Mesothelial cell of epicardium (in vitro differentiated cells): ENCODE measurements at regions not wholly inside any gene's neighbourhood (a gene's known extent, or its start where the extent isn't known, plus 50 kb on each side); places are given as distances from the start of the nearest gene placed in this dataset.
A peak's percentile ranks its signal among the peaks of the same experiment; 100 is the strongest.

Experiments used
- DNase-seq, 2 experiments: peaks; one replicate each; pipeline ENCODE4 v3.0.0; 2021; ENCODE audit warnings: low spot score in 2 of 2; ENCODE audit not compliant: unreplicated experiment in 2 of 2
- H3K27ac Mint-ChIP-seq: 2 replicates; pipeline ENCODE4 v1.8.0; 2021; ENCODE audit warnings: mixed read lengths
- H3K27me3 Mint-ChIP-seq: 2 replicates; pipeline ENCODE4 v1.8.0; 2021; ENCODE audit warnings: low read depth, mixed read lengths
- H3K36me3 Mint-ChIP-seq: 2 replicates; pipeline ENCODE4 v1.8.0; 2021; ENCODE audit warnings: mixed read lengths
- H3K4me1 Mint-ChIP-seq: 2 replicates; pipeline ENCODE4 v1.8.0; 2021; ENCODE audit warnings: mixed read lengths
- H3K4me3 Mint-ChIP-seq: 2 replicates; pipeline ENCODE4 v1.8.0; 2021; ENCODE audit warnings: mild to moderate bottlenecking, moderate library complexity, mixed read lengths
- H3K9me3 Mint-ChIP-seq: 2 replicates; pipeline ENCODE4 v1.8.0; 2021; ENCODE audit warnings: mixed read lengths
- TF ChIP-seq, protein P1 (sequence below): fragments of 200-600 bp; sonication (generic); IDR thresholded peaks from one replicate; pipeline ENCODE4 v1.5.0; 2021; ENCODE audit warnings: antibody characterized with exemption; ENCODE audit not compliant: unreplicated experiment

DNA sequence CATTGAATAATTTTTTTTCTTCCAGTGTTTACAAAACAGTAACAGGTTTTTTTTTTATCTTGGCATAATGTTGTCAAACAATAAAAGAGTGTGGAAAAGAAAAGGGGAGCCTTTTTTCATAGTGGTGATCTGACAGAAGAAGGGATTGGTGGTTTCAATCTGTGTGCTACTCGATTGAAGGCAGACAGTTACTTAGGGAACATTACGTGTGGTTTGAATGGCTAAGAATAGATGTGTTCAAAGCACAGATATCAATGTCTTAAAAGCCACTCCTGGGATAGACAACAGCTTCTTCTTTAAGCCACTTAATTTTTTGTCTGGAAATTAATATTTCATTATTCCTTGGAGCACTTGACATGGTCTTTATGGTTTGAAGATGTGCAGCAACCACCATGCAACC, 558.6 kb upstream of the ADGRL2 start:
- peaks cover 19% of the 10 kb centered on the region for H3K4me1 Mint-ChIP-seq
- no peak overlapping the region for H3K4me3 Mint-ChIP-seq
- peaks cover 8% of the 10 kb centered on the region for H3K9me3 Mint-ChIP-seq
- TF ChIP-seq, protein P1, sequence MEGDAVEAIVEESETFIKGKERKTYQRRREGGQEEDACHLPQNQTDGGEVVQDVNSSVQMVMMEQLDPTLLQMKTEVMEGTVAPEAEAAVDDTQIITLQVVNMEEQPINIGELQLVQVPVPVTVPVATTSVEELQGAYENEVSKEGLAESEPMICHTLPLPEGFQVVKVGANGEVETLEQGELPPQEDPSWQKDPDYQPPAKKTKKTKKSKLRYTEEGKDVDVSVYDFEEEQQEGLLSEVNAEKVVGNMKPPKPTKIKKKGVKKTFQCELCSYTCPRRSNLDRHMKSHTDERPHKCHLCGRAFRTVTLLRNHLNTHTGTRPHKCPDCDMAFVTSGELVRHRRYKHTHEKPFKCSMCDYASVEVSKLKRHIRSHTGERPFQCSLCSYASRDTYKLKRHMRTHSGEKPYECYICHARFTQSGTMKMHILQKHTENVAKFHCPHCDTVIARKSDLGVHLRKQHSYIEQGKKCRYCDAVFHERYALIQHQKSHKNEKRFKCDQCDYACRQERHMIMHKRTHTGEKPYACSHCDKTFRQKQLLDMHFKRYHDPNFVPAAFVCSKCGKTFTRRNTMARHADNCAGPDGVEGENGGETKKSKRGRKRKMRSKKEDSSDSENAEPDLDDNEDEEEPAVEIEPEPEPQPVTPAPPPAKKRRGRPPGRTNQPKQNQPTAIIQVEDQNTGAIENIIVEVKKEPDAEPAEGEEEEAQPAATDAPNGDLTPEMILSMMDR: no peak
- H3K27ac Mint-ChIP-seq: no peak overlapping the region
- H3K36me3 Mint-ChIP-seq: no peaks in the 10 kb centered on the region
- DNase-seq: no peak
- peaks cover 11% of the 10 kb centered on the region for H3K27me3 Mint-ChIP-seq

DNA sequence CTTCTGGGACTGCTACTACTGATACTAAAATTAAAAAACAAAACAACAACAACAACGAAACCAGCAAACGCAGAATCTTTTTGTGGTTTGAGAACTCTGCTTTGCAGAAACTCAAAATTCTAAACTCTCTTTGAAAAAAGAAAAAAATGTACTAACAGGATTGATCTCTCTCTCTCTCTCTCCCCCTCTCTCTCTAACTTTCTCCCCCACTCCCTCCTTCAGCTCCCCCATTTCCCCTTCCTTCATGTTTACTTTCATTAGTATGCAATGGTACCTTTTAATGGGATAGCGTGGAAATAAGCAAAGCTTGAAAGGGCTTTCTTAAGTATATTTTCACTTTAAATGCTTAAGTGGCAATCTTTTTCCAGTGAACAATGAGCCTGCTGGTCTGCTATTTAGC, 562.6 kb upstream of the ADGRL2 start:
- H3K27ac Mint-ChIP-seq: no peak overlapping the region
- DNase-seq: no peak
- peaks cover 21% of the 10 kb centered on the region for H3K4me1 Mint-ChIP-seq
- no peaks in the 10 kb centered on the region for H3K36me3 Mint-ChIP-seq
- H3K9me3 Mint-ChIP-seq: no peaks in the 10 kb centered on the region
- TF ChIP-seq, protein P1: no peak
- peaks cover 7% of the 10 kb centered on the region for H3K27me3 Mint-ChIP-seq
- peak overlapping the region; percentile 25 for H3K4me3 Mint-ChIP-seq

DNA sequence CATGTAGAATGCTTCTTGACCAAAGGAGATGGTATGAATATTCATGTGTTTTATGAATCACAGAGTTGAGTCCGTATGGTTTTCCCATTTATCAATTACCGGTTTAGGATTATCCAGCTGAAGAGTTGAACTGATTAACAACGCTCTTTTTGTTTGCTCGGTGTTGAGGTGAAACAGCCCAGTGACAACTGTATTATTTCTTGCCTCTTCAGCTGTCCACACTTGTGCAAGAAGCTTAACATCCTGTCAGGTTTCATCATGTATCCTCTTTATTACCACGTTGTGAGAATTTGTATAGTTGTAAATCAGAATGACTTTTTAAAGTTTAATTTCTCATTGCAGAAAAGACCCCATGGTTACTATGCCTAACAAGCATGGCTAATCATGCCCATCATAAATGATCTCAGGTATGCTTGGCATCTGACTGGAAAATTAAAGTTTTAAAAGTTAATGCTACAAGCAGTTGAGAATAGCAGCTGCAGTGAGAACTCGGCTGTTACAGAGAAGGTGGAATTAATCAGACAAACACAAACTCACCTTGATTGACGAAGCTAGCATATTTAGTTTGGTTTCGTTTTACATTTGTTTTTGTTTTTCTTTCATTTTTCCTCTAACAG, 563.2 kb upstream of the ADGRL2 start:
- Mint-ChIP-seq H3K4me1 (peaks cover 24% of the 10 kb centered on the region), H3K9me3 (no peaks in the 10 kb centered on the region), H3K27me3 (peaks cover 7% of the 10 kb centered on the region), H3K27ac (no peak overlapping the region), H3K36me3 (no peaks in the 10 kb centered on the region), H3K4me3 (peak overlapping the region; percentile 25)
- TF ChIP-seq, protein P1: no peak
- DNase-seq: no peak

DNA sequence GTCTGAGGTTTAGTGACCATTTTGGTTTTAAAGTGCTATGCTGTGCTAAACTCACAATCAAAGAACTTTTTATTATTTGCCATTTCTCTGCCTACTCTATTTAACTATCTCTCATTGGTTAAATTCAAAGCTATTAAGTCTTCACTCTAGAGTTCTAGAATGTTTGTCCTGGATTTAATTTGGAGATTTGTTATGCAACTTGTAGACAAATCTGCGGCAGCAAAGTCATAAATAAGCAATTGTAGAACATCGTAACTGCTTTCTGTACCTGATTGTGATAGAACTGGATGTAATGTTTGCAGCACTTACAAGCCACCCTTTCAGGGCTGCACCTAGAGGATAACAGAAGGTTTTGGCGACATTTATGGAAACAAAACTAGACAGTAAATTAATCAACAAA, 566.5 kb upstream of the ADGRL2 start:
- Mint-ChIP-seq H3K36me3 (no peaks in the 10 kb centered on the region), H3K4me3 (no peak overlapping the region), H3K27me3 (no peaks in the 10 kb centered on the region), H3K9me3 (no peaks in the 10 kb centered on the region), H3K27ac (no peak overlapping the region), H3K4me1 (peaks cover 44% of the 10 kb centered on the region)
- TF ChIP-seq, protein P1: no peak
- no peak for DNase-seq

DNA sequence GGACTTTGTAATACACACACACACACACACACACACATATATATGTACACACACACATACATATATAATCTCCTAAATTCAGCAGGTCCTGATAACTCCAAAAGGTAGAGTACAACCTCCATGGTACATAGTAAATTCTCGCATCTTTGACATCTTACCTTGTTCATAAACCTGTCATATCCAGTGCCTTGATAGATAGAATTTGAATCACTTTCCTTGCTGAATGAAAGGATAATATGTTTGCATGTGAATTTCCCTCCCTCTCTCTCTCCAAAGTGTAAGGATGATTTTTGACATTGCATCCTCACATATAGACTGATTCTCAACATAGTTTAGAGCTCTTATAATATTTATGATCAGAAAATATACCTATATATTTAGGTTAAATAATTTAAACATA, 567.1 kb upstream of the ADGRL2 start:
- Mint-ChIP-seq H3K9me3 (no peaks in the 10 kb centered on the region), H3K4me1 (peaks cover 40% of the 10 kb centered on the region)
- TF ChIP-seq, protein P1: no peak

DNA sequence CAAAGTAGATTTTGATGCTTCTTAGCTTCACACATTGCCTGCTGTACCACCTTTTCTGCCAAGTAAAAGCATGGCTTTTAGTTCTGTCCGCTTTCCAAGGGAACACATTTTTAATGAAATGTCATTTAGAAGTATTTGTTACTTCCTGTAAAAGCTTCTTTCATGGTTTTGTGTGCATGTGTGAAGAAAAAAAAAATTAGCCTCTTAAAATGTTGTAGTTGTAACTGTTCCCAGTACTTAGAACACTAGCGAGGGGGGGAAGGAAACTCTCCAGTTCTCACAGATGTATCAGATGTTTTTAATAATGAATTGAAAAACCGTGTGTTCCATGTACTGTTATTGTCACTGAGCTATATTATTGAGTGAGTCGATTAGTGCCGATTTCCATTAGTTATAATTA, 568.3 kb upstream of the ADGRL2 start:
- Mint-ChIP-seq H3K4me3 (no peak overlapping the region), H3K4me1 (peaks cover 28% of the 10 kb centered on the region), H3K36me3 (no peaks in the 10 kb centered on the region), H3K9me3 (no peaks in the 10 kb centered on the region), H3K27ac (no peak overlapping the region), H3K27me3 (no peaks in the 10 kb centered on the region)
- no peak for DNase-seq
- TF ChIP-seq, protein P1: no peak

More for the DNA sequence above, 567.1 kb upstream of the ADGRL2 start:
- no peak for DNase-seq
- Mint-ChIP-seq H3K27me3 (no peaks in the 10 kb centered on the region), H3K36me3 (no peaks in the 10 kb centered on the region), H3K27ac (no peak overlapping the region), H3K4me3 (no peak overlapping the region)
